ENCODE measurements at regions not wholly inside any gene's neighbourhood (a gene's known extent, or its start where the extent isn't known, plus 50 kb on each side); places are given as distances from the start of the nearest gene placed in this dataset.

DNA sequence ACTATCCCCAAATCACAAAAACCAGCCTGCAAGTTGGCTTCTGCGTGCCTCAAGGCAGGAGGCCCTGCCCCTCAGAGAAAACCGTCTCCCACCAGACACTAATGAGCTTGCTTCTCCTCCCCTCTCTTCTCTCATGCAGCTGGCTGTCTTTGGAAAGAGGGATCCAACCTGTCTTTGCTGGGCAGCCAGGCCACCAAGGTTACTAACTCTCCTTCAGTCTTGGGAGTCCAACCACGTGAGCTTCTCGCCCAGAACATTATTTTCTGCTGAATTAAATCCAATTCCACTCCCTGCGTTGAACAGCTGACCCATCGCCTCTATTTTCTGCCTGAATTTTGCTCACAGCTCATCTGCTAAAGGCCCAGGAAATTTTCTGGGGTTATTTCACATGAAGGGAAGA, 291.3 kb upstream of the NCKAP5 start:
- TF ChIP-seq, protein P1, sequence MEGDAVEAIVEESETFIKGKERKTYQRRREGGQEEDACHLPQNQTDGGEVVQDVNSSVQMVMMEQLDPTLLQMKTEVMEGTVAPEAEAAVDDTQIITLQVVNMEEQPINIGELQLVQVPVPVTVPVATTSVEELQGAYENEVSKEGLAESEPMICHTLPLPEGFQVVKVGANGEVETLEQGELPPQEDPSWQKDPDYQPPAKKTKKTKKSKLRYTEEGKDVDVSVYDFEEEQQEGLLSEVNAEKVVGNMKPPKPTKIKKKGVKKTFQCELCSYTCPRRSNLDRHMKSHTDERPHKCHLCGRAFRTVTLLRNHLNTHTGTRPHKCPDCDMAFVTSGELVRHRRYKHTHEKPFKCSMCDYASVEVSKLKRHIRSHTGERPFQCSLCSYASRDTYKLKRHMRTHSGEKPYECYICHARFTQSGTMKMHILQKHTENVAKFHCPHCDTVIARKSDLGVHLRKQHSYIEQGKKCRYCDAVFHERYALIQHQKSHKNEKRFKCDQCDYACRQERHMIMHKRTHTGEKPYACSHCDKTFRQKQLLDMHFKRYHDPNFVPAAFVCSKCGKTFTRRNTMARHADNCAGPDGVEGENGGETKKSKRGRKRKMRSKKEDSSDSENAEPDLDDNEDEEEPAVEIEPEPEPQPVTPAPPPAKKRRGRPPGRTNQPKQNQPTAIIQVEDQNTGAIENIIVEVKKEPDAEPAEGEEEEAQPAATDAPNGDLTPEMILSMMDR (IDR thresholded peaks at IDR 0.05) = no peak
- no peak for TF ChIP-seq POLR2A (IDR thresholded peaks at IDR 0.05)
